A549 (cell line): ENCODE measurements at regions not wholly inside any gene's neighbourhood (a gene's known extent, or its start where the extent isn't known, plus 50 kb on each side); places are given as distances from the start of the nearest gene placed in this dataset.

Experiments
- CHD2 ChIP-seq: fragments of 150-350 bp; IDR thresholded peaks from 2 replicates; pipeline ENCODE4 v1.6.1; 2014; ENCODE audit warnings: low read length; ENCODE audit not compliant: partially characterized antibody
- MAFK ChIP-seq: fragments of 450-650 bp; IDR thresholded peaks from 2 replicates; pipeline ENCODE4 v1.6.1; 2014; ENCODE audit not compliant: partially characterized antibody
- POLR2A ChIP-seq: IDR thresholded peaks from 2 replicates; pipeline ENCODE4 v1.6.1; 2012; ENCODE audit warnings: mild to moderate bottlenecking, low read length
- RFX5 ChIP-seq: fragments of 450-650 bp; IDR thresholded peaks from 2 replicates; pipeline ENCODE4 v1.7.1; 2014; ENCODE audit warnings: antibody characterized with exemption, mild to moderate bottlenecking, moderate library complexity
- TF ChIP-seq, protein P1 (sequence below): IDR thresholded peaks from 2 replicates; pipeline ENCODE4 v1.6.1; 2012

DNA sequence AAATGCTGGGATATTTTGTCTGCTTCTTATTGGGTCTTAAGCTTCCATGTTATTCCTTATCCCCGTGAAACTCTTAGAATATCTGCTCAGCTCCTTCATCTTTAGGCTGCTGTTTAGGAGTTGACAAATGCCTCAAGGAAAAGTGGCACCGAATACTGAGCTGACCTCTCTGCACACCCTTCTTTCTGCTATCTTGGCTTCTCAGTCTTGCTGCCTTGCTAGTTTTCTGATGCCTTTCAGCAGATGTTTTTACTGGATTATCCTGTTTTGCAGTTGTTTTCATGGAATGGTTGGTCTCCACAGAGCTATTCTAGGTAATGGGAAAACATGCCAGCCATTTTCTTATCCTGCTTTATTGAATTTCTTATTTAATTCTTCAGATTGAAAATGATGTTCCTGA, 86.3 kb downstream of the GYPE start:
- TF ChIP-seq POLR2A = no peak
- TF ChIP-seq, protein P1, sequence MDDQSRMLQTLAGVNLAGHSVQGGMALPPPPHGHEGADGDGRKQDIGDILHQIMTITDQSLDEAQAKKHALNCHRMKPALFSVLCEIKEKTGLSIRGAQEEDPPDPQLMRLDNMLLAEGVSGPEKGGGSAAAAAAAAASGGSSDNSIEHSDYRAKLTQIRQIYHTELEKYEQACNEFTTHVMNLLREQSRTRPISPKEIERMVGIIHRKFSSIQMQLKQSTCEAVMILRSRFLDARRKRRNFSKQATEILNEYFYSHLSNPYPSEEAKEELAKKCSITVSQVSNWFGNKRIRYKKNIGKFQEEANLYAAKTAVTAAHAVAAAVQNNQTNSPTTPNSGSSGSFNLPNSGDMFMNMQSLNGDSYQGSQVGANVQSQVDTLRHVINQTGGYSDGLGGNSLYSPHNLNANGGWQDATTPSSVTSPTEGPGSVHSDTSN = no peak
- no peak for TF ChIP-seq MAFK
- TF ChIP-seq RFX5 = no peak
- TF ChIP-seq CHD2 = no peak
